ENCODE measurements at regions not wholly inside any gene's neighbourhood (a gene's known extent, or its start where the extent isn't known, plus 50 kb on each side); places are given as distances from the start of the nearest gene placed in this dataset.

DNA sequence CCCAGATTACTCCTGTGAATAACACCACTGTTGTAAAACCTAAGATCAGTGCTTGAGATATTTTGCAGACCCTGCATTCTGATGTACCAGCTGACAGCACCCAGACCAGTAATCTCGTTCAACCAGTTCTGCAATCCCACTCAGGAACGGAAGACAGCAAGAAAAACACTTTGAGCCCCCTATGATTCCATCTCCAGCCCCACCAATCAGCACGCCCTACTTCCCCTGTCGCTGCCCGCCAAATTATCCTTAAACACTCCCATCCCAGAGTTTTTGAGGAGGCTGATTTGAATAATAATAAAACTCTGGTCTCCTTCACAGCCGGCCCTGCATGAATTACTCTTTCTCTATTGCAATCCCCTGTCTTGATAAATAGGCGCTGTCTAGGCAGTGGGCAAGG lies 173.9 kb upstream of the CDH2 start:
- TF ChIP-seq POLR2A (IDR thresholded peaks at IDR 0.05) (no peak), CTCF (IDR thresholded peaks at IDR 0.05) (no peak)
